ENCODE measurements at regions not wholly inside any gene's neighbourhood (a gene's known extent, or its start where the extent isn't known, plus 50 kb on each side); places are given as distances from the start of the nearest gene placed in this dataset.
"Not testable (repeated sequence)": the region's sequence is repeated elsewhere in the genome, so short reads cannot be mapped to it uniquely, and the experiment has no call there.

DNA sequence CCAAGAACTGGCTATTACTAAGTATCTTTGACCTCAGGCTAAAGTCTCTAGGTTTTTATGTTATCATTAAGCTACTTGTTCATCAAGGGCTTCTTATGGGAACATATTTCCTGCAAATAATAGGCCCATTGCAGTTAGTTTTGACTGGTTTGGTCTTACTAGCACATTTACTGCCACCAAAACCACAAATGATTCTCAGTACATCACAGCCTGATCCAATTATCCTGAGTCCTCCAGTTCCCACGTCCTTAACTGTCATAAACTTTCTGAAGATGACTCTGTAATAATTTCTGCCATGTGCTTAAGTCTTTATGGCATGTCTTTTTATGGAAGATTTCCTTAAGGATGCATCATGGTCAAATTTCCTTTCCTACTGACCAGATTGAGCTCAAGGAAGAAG lies 123.3 kb upstream of the TANK start:
- no peak for DNase-seq

DNA sequence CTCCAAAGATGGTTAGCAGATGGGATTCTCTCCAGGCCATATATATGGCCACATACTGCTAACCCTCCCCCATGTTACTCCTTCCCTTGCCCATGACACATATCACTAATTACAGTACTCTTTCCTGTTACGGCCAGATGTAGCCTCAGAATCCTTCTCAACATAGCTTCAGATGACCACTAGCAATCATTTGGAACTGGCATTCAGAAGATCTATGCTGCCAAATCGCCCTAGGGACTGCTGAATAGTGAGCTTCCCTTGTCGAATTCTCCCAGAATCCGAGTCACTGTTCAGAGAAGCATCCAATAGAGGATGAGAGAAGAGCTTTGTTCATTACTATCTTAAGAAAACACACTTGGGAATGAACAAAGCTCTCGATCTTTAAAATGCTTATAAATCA lies 121.2 kb upstream of the TANK start:
- no peak for DNase-seq

DNA sequence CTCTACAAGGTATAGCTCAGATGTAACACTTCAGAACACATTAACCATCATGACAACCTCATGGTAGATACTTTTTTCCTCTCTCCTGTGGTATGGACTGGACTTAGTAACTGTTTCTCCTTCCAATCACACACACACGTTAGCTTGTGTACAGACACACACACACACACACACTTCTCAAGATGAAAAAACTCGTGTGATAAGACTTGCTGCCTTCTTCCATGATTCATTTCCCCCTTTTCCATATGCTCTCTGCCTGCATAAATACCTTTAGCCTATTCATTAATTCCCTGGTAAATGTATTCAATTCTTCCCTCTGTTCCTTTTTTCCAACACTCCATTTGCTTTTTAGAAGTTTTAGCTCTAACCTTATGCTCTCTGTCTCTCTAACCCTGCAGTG lies 118.9 kb upstream of the TANK start:
- DNase-seq, result no peak

DNA sequence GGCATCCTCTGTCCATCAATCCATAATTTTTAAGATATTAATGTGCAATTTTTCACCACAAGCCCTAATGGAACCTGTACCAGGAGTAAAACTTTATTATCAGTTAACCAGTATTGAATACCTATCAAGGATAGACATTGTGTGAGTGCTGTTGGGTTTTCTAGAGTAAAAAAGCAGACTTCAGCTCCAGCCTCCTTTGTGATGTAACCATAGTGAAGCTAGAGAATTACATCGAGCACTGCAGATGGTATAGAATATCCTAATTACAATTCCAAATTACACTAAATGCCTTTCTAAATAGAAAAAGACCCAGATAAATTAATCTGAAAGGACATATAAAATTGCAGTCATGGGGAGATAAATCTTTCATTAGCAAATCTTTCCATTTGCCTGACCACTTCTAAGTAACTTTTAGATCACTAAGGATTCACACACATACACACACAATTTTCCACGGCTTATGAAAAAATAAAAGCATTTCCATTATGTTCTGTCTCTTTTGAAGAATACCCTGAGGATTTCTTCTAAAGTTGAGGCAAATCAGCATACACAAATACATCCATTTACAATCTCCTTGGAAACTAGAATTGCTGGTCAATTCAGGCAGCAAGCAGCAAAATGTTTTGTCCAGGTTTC lies 117.1 kb upstream of the TANK start:
- no peak for DNase-seq

GRCh38 chr2:161044095-161044865 lies 115.9 kb upstream of the TANK start:
- DNase-seq, result no peak

- no peak for DNase-seq
Observed at GRCh38 chr2:161044921-161045320, 115.3 kb upstream of the TANK start.

DNA sequence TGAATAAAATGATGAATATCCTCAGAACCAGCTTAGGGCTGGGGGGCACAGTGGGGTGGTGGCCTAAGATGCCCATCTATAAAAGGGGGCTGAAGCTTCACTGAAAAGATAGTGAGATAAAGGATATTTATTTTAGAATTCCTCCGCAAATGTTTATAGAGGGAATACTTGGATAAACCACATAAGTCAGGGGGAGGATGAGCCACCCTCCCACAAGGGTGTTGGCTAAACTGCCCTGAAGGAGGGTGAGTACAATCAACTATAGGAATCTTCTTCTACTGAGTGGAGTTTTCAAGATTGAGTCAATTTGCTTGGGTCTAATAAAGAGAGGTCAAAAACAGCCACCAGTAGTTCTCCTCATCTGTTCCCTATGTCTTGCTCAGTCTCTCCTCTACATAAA lies 114.5 kb upstream of the TANK start:
- DNase-seq, result no peak

GRCh38 chr2:161046876-161047275 lies 113.4 kb upstream of the TANK start:
- DNase-seq, result no peak

DNA sequence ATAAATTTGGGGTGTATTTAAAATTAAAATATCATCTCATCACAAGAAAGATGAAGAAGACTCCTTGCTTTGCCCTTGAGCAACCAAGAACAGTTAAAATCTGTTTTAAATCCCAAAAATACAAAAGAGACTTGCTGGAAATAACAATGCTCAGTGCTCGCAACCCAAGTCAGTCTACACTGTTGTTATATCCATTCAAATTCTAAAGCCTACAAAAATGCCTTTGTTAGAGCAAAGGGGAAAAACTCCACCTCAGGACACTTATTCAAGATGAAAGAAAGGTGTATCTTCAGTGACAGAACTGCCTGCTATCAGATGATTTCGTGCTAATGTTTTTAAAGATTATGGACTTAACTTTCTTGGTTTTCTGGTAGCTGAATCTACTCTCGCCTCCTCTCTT lies 111.9 kb upstream of the TANK start:
- DNase-seq, result no peak

DNA sequence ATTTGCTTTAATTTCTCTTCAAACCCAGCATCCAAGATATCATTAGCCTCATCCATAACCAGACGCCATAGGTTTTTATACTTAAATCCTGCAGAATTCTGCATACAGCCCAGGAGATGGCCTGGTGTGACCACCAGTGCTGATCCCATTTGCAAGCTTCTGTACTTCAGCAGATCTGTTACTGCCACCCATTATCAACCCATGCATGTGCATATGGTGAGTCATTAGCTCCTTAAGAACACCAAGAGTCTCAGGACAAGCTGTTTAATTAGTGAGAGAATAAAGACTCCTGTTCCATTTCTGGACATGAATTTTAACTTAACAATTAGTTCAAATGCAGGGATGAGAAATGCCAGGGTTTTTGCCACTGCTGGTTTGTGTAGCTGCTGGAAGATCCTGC lies 110.7 kb upstream of the TANK start:
- DNase-seq, result no peak

- DNase-seq, result no peak
Observed at GRCh38 chr2:161052214-161052613, 108.0 kb upstream of the TANK start.

- DNase-seq, result no peak
Observed at GRCh38 chr2:161055289-161055688, 104.9 kb upstream of the TANK start.

GRCh38 chr2:161059388-161059787 lies 100.8 kb upstream of the TANK start:
- no peak for DNase-seq

DNA sequence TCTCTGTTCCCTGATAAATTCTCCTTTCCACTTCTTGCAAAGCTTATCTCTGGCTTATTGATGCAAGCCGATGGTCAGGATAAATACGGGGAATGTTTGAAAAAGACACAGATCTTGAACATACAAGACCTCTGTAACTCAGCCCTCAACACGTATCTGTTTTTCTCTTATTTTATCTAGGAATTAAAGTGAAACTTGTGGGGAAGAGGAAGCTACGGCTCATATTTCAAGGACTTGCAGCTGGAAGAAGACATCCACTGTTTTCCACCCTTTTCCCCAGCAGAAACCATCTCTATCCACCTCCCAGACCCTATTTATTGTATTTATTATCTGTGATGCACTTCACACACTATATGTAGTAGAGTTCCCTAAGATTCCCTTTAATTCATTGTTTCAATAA lies 98.4 kb upstream of the TANK start:
- DNase-seq, result no peak

GRCh38 chr2:161063157-161063945 lies 96.9 kb upstream of the TANK start:
- peak; percentile 65 for DNase-seq

DNA sequence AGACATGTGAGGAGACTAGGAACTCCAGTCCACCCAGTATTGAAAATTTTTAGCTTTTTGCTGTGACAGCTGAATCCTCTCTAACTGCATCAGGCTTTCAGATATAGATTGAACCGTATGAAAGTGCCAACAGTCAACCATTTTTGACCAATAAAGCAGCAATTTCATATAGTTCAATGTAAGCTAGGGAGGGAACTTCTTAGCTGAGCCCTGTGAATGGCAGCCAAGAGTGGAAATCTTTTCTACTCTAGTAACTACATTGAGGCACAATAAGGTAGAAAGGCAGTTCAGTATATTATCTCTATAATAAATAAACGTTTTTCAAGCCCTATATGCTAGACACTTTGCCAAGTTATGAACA lies 96.3 kb upstream of the TANK start:
- no peak for DNase-seq

GRCh38 chr2:161067846-161068350 lies 92.3 kb upstream of the TANK start:
- DNase-seq, result no peak

GRCh38 chr2:161068670-161069069 lies 91.6 kb upstream of the TANK start:
- DNase-seq, result no peak

DNA sequence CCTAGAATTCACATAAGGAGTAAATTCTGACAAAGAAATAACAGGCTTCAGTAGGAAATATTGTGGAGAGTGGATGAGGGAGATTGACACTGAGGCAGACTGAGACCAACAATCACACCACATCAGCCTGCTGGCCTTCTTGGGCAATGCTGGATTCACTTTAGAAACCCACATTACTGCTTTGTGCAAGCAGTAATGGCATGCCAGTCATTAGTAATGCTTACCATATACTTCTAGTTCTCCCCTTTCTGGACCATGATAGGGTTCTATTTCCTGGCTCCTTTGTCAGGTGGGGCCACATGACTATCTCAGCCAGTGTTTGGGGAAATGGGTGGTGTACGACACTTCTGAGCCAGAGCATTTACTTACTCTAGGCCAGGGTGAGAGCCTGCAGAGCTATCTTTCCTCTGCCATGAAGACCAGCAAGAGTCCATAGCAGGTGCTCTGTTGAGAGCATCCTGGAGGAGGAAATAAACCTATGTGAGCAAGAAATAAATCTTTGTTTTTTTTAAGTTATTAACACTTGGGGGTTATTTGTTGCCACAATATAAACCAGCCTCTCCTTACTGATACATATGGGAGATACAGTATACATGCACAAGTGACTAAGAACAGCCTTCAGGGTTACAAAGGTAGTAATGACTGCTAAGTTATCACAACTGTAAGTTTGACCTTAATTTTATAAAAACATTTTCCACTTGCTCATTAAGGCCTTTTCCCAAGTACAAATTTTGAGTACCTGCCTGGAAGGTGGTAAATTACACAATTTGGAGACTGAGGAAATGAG lies 89.3 kb upstream of the TANK start:
- no peak for DNase-seq

GRCh38 chr2:161072436-161072835 lies 87.8 kb upstream of the TANK start:
- DNase-seq, result not testable (repeated sequence)

DNA sequence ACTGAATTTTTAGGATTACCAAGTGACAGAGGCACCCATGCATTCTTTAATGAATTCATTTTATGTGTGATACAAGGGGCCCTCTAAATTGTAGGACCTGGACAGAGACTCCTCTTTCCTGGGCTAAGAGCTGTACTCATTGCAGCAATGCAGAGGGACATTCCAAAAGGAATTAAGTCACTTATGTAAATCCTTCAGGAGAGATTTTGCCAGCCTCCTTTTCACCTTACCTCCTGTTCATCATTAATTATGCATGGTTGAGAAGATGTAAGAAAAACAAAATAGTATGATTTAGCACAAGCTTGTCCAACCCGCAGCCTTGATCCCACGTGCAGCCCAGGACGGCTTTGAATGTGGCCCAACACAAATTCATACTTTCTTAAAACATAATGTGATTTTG lies 84.5 kb upstream of the TANK start:
- DNase-seq, result no peak

DNA sequence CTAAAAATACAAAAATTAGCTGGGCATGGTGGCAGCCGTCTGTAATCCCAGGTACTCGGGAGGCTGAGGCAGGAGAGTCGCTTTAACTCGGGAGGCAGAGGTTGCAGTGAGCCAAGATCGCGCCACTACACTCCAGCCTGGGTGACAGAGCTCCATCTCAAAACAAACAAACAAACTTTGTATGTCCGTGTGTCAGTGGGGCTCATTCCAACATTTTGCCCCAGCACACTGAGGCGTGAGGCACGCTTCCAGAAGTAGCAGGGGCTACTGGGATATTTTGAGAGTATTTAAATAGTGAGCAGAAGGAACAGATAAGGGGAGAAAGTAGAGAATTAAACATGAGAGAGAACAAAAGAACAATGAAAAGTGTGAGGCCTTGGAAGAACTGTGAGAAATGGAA lies 83.3 kb upstream of the TANK start:
- no peak for DNase-seq

Measured in RPMI8226 (cell line).